SU-DHL-6 (cell line): ENCODE measurements at regions not wholly inside any gene's neighbourhood (a gene's known extent, or its start where the extent isn't known, plus 50 kb on each side); places are given as distances from the start of the nearest gene placed in this dataset.
"Not testable (repeated sequence)": the region's sequence is repeated elsewhere in the genome, so short reads cannot be mapped to it uniquely, and the experiment has no call there.

Experiments
- H2AFZ ChIP-seq: fragments of 200-600 bp; sonication (generic); 2 replicates; pipeline ENCODE4 v1.6.1; 2014; ENCODE audit warnings: low read depth, mild to moderate bottlenecking, moderate library complexity, mixed read lengths, antibody characterized with exemption, low read length; ENCODE audit not compliant: severe bottlenecking
- H3F3A ChIP-seq: fragments of 200-600 bp; shearing (Covaris generic); 2 replicates; pipeline ENCODE4 v1.6.0; 2016; ENCODE audit warnings: antibody characterized with exemption, mild to moderate bottlenecking; ENCODE audit not compliant: insufficient read depth
- H3K27ac ChIP-seq: fragments of 200-600 bp; sonication (generic); 2 replicates; pipeline ENCODE4 v1.5.1; 2016; ENCODE audit warnings: low read depth, mild to moderate bottlenecking, low read length, moderate library complexity, mixed read lengths
- H3K27me3 ChIP-seq: fragments of 200-600 bp; sonication (generic), shearing (Covaris generic); 2 replicates; pipeline ENCODE4 v1.6.0; 2014; ENCODE audit warnings: mild to moderate bottlenecking, low read length
- H3K36me3 ChIP-seq: fragments of 200-600 bp; sonication (generic); 2 replicates; pipeline ENCODE4 v1.6.1; 2014; ENCODE audit warnings: mild to moderate bottlenecking, low read length, mixed read lengths
- H3K4me2 ChIP-seq: fragments of 300-600, 200-600 bp; shearing (Covaris generic), sonication (generic); 2 replicates; pipeline ENCODE4 v1.6.0; 2014; ENCODE audit warnings: low read length, low read depth, mild to moderate bottlenecking; ENCODE audit not compliant: poor library complexity, severe bottlenecking
- H3K4me3 ChIP-seq: fragments of 200-600 bp; sonication (generic); 2 replicates; pipeline ENCODE4 v1.5.1; 2014; ENCODE audit warnings: antibody characterized with exemption, low read length, mild to moderate bottlenecking, mixed read lengths; ENCODE audit not compliant: insufficient read depth, poor library complexity, severe bottlenecking
- H3K79me2 ChIP-seq: fragments of 200-600 bp; sonication (generic); 2 replicates; pipeline ENCODE4 v1.6.1; 2014; ENCODE audit warnings: mild to moderate bottlenecking, low read length, moderate library complexity; ENCODE audit not compliant: insufficient read depth
- H3K9ac ChIP-seq: fragments of 200-600 bp; sonication (generic); 2 replicates; pipeline ENCODE4 v1.7.0; 2014; ENCODE audit warnings: mild to moderate bottlenecking, low read length
- H3K9me2 ChIP-seq: fragments of 200-600 bp; sonication (generic); replicated peaks from 2 replicates; pipeline ENCODE4 v1.6.1; 2014; ENCODE audit warnings: low read length; ENCODE audit not compliant: insufficient read depth
- H3K9me3 ChIP-seq: fragments of 200-600 bp; sonication (generic); 2 replicates; pipeline ENCODE4 v1.6.1; 2014; ENCODE audit warnings: low read length, mixed read lengths; ENCODE audit not compliant: insufficient read depth
- H4K20me1 ChIP-seq: fragments of 200-600 bp; sonication (generic); 2 replicates; pipeline ENCODE4 v1.6.1; 2014; ENCODE audit warnings: low read depth, mild to moderate bottlenecking, antibody characterized with exemption, low read length, moderate library complexity, mixed read lengths
- CTCF ChIP-seq: fragments of 200-600 bp; sonication (generic); IDR thresholded peaks from one replicate; pipeline ENCODE4 v1.5.1; 2017; ENCODE audit warnings: antibody characterized with exemption, mild to moderate bottlenecking, low read length, moderate library complexity; ENCODE audit not compliant: insufficient read depth, poor library complexity, severe bottlenecking
- EZH2phosphoT487 ChIP-seq: fragments of 200-600 bp; sonication (generic), shearing (Covaris generic); conservative IDR thresholded peaks from 2 replicates; pipeline ENCODE4 v1.6.1; 2018; ENCODE audit warnings: mild to moderate bottlenecking, antibody characterized with exemption, low read length, moderate library complexity, mixed read lengths

GRCh38 chr10:3319811-3320226 lies 147.2 kb upstream of the PITRM1 start:
- no peaks in the 10 kb centered on the region for H3K36me3 ChIP-seq
- H4K20me1 ChIP-seq, result no peaks in the 10 kb centered on the region
- no peak overlapping the region for H3K4me2 ChIP-seq
- H3K9me2 ChIP-seq, result no peaks in the 10 kb centered on the region
- no peak for TF ChIP-seq CTCF
- TF ChIP-seq EZH2phosphoT487, result no peak
- H2AFZ ChIP-seq, result no peak overlapping the region
- no peaks in the 10 kb centered on the region for H3F3A ChIP-seq
- H3K79me2 ChIP-seq, result no peaks in the 10 kb centered on the region
- no peak overlapping the region for H3K9ac ChIP-seq
- H3K4me3 ChIP-seq, result no peak overlapping the region
- H3K9me3 ChIP-seq, result no peaks in the 10 kb centered on the region
- H3K27ac ChIP-seq, result no peak overlapping the region
- no peaks in the 10 kb centered on the region for H3K27me3 ChIP-seq

GRCh38 chr10:3318480-3318807 lies 145.9 kb upstream of the PITRM1 start:
- H3K27ac ChIP-seq, H3K4me2 ChIP-seq, H3K9ac ChIP-seq, H3K79me2 ChIP-seq, H4K20me1 ChIP-seq, H3F3A ChIP-seq, H3K36me3 ChIP-seq, H3K9me2 ChIP-seq, H3K4me3 ChIP-seq, H2AFZ ChIP-seq, H3K27me3 ChIP-seq, H3K9me3 ChIP-seq: not testable (repeated sequence)

- not testable (repeated sequence) for H2AFZ ChIP-seq, H3K36me3 ChIP-seq, H3K27me3 ChIP-seq, H3K9me3 ChIP-seq, H3F3A ChIP-seq, H4K20me1 ChIP-seq, H3K4me3 ChIP-seq, H3K27ac ChIP-seq, H3K79me2 ChIP-seq, H3K9ac ChIP-seq, H3K9me2 ChIP-seq, H3K4me2 ChIP-seq
These were observed 145.2 kb upstream of the PITRM1 start for GRCh38 chr10:3317553-3318479.

GRCh38 chr10:3314445-3315085 lies 142.0 kb upstream of the PITRM1 start:
- not testable (repeated sequence) for H3K4me2 ChIP-seq, H3K9ac ChIP-seq, H3K36me3 ChIP-seq, H3K27ac ChIP-seq, H4K20me1 ChIP-seq, H3K9me3 ChIP-seq, H3K79me2 ChIP-seq, H3F3A ChIP-seq, H2AFZ ChIP-seq, H3K9me2 ChIP-seq, H3K4me3 ChIP-seq, H3K27me3 ChIP-seq

GRCh38 chr10:3313784-3314444 lies 141.3 kb upstream of the PITRM1 start:
- H3F3A ChIP-seq, H2AFZ ChIP-seq, H3K4me2 ChIP-seq, H3K79me2 ChIP-seq, H3K36me3 ChIP-seq, H3K9me2 ChIP-seq, H3K9ac ChIP-seq, H3K27me3 ChIP-seq, H3K27ac ChIP-seq, H3K4me3 ChIP-seq, H3K9me3 ChIP-seq, H4K20me1 ChIP-seq: not testable (repeated sequence)
